Adrenal gland (tissue), 5 donors: ENCODE measurements at regions not wholly inside any gene's neighbourhood (a gene's known extent, or its start where the extent isn't known, plus 50 kb on each side); places are given as distances from the start of the nearest gene placed in this dataset.

Experiments used
- CTCF ChIP-seq, 6 experiments: fragments of 450-650 bp in 4 of 6; fragments of 200-600 bp in 2 of 6; sonication (generic) in 1 of 6; IDR thresholded peaks; 1 replicate in 5 of 6; 2 replicates in 1 of 6; pipeline versions ENCODE4 v1.5.1 to v1.8.0; 2016 to 2021; ENCODE audit warnings: antibody characterized with exemption in 6 of 6, mild to moderate bottlenecking in 2 of 6, moderate library complexity in 1 of 6
- POLR2A ChIP-seq, 2 donors: fragments of 450-650 bp; IDR thresholded peaks; one replicate each; pipeline ENCODE4 v1.6.1; 2017; ENCODE audit warnings: antibody characterized with exemption in 2 of 2, mild to moderate bottlenecking in 2 of 2, moderate library complexity in 1 of 2
- donor health status: DM: no; HTN: no; CAD: no.

DNA sequence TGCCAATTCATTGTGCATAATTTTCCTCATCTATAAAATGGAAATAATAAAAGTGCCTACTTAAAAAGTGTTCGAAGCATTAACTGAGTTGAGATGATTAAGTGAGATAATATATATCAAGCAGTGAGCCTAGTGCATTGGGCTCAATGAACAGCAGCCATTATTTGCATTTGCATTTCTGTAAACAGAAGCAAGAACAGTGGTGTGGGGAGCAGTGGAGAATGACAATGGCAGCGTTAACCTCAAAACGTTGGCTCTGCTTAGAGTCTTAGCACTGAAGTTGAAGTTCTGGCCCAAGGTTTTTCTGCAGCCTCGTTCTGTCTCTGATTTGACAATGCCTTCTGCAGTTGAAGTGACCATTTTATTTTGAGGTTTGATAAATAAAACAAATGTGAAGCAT lies 466.3 kb upstream of the ONECUT1 start:
- TF ChIP-seq CTCF (IDR thresholded peaks at IDR 0.05), result no peak
- no peak for TF ChIP-seq POLR2A (IDR thresholded peaks at IDR 0.05)
